GM19397 (cell line): ENCODE measurements at regions not wholly inside any gene's neighbourhood (a gene's known extent, or its start where the extent isn't known, plus 50 kb on each side); places are given as distances from the start of the nearest gene placed in this dataset.
"Not testable (repeated sequence)": the region's sequence is repeated elsewhere in the genome, so short reads cannot be mapped to it uniquely, and the experiment has no call there.

Source experiments
- ATAC-seq: cut with Tn5 transposase; IDR thresholded peaks from one replicate; pipeline ENCODE4 v1.9.1; 2021; ENCODE audit warnings: mild to moderate bottlenecking, moderate library complexity; ENCODE audit not compliant: unreplicated experiment

DNA sequence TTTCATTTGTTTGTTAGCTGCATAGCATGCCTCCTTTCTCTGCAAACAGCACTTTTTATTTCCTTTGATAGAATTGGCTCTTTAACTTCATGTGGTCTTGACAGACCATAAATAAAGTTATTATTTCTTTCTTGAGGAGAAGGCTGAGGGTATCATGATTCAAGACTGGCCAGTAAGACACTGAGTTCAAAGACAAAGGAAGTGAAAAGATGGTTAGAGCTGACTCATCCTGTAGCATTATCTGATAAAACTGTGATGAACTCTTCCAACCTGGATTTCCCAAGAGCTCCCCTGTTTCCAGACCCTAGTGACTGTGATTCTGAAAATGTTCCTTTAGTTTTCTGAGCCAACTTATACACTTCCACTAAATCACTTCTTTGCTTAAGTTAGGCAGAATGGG lies 179.3 kb upstream of the FAT3 start:
- no peak for ATAC-seq

DNA sequence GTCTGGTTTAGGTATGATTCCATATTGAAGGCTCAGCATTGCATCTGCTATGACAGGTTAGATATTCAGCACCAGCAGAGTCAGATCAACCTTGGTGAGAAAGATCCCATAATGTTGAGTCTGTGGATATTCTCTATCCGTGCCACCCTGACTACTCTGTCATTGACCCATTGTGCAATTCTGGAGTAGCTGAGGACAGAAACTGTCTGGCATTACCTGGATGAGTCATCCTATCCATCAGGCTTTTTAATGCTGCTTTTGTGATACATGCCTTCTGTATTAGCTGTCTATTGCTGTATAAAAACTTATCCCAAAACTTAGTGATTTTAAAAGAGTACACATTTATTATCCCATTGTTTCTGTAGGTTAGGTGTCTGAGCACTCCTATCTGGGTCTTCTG lies 189.1 kb upstream of the FAT3 start:
- no peak for ATAC-seq

DNA sequence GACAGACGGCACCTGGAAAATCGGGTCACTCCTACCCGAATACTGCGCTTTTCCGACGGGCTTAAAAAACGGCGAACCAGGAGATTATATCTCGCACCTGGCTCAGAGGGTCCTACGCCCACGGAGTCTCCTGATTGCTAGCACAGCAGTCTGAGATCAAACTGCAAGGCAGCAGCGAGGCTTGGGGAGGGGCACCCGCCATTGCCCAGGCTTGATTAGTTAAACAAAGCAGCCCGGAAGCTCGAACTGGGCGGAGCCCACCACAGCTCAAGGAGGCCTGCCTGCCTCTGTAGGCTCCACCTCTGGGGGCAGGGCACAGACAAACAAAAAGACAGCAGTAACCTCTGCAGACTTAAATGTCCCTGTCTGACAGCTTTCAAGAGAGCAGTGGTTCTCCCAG lies 197.5 kb upstream of the FAT3 start:
- ATAC-seq, result not testable (repeated sequence)

DNA sequence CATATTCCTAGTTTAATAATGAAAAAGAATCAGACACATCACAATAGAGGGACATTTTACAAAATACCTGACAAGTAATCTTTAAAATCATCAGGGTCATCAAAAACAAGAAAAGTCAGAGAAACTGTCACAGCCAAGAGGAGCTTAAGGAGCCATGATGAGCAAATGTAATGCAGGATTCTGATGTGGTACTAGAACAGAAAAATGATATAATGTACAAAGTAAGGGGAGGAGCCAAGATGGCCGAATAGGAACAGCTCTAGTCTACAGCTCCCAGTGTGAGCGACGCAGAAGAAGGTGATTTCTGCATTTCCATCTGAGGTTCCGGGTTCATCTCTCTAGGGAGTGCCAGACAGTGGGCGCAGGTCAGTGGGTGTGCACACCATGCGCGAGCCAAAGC lies 198.0 kb upstream of the FAT3 start:
- no peak for ATAC-seq

DNA sequence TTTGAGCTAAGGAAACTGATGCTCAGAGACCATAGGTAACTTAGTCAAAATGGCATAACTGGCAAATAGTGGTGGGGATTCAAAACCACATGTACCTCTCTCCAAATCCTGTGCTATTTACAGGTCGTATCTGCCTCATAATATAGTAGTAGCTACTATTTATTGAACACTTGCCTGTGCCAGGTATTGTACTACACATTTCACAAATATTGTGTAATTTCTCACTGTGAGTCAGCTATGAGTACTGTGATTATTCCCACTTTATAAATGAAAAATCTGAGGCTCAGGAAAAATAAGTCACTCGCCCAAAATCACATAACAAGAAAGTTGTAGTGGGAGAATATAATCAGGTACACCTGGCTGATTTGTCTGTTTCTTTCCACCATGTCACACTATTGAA lies 199.8 kb upstream of the FAT3 start:
- ATAC-seq, result no peak

DNA sequence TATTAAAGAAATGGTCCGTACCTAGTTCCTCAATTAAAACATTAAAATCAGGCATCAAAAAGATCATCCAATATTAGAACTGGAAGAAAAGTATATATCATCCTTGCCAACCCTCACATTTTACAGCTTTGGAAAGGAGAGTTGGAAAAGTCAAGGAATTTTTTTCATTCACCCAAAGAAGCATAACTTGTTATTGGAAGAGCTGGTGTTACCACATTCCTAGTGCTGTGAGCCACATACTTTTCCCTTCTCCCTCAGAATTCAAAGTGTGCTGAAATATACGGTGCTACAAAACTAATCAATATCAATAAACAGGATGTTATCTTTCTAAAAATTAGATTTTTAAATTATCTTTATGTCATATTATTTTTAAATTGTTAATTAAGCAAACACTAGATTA lies 202.1 kb upstream of the FAT3 start:
- no peak for ATAC-seq

DNA sequence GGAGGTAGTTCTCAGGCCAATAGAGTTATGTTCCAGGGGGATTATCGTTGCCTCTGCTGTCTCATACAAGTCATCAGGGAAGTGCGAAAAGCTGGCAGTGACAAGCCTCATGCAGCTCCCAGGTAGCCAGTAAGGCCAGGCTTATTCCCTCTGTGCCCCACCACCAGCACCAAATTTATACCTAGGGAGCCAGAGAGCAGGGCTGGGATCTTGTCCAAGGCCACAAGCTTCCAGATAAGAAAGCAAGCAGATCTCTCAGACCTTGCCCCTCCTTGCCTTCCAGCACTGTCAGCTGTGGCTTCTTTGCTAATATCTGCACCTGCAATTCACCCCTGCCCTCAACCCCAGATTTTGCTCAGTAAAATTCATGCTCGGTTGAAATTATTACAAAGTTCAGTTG lies 206.3 kb upstream of the FAT3 start:
- ATAC-seq, result no peak

DNA sequence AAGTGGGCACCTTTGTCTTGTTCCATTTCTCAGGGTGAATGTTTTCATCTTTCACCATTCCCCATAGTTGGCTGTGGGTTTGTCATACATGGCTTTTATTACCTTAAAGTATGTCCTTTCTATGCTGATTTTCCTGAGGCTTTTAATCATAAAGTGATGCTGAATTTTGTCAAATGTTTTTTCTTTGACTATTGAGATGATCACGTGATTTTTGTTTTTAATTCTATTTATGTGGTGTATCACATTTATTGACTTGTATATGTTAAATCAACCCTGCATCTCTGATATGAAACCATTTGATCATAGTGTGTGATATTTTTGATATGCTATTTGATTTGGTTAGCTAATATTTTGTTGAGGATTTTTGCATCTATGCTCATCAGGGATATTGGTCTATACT lies 216.4 kb upstream of the FAT3 start:
- ATAC-seq, result no peak

DNA sequence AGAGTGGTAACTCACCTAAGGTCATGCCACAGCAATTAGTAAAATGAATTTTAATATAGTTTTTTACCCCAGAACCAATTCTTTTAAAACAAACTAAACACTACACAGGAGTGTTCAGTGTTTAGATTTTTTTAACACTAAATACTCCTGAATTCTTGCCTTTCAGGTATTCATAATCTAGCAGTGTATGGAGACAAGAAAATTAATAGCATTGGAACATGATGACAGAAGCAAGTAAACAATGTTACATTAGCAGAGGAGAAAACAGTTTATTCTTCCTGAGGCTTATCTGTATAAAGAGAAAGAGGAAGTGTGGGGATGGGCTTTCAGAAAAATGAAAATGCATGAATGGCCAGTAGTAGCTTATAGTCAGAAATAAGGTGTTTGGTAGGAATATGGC lies 222.1 kb upstream of the FAT3 start:
- no peak for ATAC-seq

DNA sequence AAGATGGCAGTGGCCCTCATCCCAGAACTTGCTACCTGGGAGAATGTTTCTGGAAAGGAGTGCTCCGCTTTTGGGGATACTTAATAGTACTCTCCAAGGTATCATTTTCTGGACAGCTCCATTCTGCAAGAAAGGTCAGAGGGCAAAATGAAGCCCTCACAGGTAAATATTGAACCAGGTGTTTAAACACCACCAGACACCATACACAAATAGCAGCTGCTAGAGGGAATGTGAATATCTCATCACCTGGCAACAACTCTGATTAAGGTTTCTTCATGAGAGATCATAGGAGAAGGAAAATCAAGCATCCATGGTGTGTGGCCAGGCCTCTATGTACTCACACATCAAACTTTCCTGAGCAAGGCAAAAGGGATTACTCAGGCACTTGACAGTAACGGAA lies 226.1 kb upstream of the FAT3 start:
- no peak for ATAC-seq

DNA sequence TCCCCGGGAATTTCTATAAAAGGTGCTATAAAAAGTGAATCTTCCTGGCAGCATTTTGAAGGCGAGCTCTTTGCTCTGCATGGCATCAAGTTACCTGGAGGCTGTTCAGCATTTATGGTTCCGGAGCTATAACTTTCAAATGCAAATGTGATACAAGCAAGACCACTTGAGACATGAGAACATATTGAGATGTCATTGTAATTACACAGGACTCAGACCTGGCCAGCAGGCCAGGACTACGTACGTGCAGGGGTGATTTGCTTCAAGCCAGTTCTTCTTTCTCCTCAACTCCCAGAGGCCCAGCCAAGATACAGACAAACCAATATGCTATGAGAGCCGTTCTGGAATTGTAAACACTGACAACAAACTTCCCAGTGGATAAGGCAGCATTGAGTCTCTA lies 227.4 kb upstream of the FAT3 start:
- no peak for ATAC-seq

DNA sequence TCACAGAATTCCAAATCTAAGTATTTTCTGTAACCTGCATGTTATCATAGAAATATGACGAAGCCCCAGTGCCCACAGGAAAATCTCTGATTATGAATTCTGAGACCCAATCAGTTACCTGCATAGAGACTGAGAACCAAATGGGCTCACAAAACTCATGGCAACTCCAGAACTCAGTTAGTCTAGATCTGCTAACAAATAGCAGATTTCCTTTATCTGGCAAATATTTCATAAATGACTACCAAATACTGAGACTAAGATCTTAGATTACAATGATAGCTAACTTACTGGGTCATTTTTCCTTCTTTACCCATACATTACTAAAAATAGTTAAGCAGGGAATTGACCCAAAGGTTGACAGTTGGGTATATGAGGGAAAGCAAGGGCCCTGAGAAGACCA lies 228.1 kb upstream of the FAT3 start:
- no peak for ATAC-seq

DNA sequence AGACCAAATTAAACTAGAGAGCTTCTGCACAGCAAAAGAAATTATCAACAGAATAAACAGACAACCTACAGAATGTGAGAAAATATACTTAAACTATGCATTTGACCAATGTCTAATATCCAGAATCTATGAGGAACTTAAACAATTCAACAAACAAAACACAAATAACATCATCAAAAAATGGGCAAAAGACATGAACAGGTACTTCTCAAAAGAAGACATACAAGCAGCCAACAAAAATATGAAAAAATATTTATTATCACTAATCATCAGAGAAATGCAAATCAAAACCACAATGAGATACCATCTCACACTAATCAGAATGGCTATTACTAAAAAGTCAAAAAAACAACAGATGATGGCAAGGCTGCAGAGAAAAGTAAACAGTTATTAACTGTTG lies 236.2 kb upstream of the FAT3 start:
- not testable (repeated sequence) for ATAC-seq

DNA sequence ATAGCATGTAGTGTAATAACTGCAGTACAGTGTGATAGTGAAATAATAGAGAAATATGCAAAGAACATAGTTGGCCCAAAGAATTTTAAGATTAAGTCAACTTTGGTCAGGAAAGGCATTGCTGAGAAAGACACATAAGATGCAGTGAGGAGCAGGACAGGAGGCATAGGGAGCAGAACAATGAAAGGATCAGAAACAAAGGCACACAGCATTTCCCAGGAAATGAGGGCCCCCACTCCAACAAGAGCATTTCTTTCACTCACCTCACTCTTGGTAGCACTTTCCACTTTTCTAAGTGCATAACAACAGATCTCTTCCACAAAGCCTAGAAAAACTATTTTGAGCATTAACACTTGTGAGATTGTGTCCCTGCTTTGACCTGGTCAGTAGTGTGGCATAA lies 238.4 kb upstream of the FAT3 start:
- ATAC-seq, result no peak

DNA sequence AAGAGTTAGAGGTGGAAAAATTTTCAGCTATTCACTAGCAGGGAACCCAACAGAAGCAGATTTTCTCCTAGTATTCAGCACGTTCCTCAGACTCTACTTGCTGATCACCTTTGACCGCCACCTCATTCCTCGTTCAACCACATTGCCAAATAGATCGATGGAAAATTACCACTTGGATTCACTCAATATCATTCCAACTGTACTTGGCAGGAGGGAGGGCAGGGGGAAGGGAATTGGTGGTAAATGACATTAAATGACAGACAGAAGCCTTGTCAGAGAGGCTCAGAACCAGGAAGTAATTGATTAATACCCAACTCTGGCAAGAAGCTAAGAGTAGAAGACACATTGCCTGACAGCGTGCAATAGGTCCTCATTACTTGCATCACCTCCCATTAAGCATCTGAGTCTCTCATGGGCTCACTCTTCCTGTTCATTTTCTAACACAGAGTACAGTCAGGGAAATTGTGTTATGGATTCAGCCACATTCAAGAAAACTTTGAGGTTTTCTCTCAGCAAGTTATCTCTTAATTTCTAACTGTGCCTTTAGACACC lies 240.5 kb upstream of the FAT3 start:
- no peak for ATAC-seq

DNA sequence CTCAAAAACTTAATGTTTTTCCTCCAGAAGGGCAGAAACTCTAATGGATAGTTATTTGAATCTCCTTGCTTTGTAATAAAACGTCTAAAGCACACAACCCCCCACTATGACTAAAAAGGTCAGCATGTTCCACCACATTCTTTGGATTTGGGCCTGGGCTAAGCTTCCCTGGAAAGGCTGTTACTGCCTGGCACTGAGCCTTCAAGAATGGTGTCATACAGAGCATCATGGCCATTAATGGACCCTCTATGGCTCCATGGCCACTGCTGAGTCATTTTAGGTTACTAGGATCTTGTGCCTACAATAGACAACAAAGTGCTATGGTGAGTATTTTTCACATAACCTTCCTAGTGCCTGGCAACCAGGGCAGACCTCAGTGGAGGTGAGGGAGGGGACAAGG lies 242.6 kb upstream of the FAT3 start:
- no peak for ATAC-seq

DNA sequence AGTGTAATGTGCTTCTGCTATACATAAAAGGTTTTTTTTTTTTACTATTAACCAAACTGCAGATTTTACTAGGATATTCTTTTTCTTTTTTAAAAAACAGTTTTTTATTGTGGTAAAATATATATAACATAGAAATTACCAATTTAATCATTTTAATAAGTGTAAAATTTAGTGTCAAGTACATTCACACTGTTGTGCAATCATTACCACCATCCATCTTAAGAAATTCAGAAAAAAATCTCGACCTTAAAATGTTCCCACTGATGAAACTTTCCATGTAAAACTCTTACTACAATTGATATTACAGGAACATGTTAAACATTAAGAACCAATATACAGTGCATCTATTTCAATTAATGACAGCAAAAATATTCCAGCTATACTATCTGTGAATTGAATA lies 244.8 kb upstream of the FAT3 start:
- no peak for ATAC-seq

DNA sequence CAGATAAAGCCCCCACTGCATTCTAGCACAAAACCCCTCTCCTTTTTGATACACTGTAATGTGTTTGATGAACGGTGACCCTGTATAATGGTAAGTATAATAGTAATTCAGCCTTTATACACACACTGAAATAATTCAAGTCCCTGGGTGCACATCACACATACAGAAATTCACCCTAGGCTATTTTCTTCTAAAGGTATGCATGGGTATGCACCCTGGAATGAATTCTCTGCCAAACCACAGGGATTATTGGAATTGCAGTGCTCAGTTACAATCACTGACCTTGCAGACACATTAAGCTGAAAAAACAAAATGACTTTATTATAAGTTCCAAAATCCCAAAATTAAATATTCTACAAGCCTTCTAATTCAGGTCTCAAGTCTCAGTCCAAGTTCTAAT lies 245.9 kb upstream of the FAT3 start:
- no peak for ATAC-seq

DNA sequence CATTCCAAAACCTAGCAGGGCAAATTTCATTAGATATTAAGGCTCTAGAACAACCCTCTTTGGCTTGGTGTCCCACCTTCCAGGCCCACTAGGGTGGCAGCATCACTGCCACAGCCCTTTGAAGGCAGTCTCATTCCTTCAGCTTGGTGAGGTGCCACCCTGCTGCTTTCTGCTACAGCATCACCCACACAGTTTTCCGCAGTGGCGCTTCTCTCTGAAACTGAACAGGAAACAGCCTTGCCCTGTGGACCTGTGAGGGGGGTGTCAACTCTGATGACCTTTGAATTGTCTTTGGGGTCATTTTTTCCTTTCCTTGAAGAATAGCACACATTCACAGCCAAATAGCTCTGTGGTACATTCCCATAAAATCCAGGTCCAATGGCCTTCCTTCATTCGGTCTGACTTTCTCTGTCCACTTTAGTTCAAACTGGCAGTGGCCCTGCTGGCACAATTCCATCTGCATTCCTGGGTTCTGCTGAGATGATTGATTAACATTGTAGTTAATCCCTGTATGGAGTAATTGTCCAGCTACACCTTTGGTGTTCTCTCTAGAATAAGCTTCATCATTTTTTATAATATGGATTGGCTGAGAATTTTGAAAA lies 251.9 kb upstream of the FAT3 start:
- no peak for ATAC-seq

DNA sequence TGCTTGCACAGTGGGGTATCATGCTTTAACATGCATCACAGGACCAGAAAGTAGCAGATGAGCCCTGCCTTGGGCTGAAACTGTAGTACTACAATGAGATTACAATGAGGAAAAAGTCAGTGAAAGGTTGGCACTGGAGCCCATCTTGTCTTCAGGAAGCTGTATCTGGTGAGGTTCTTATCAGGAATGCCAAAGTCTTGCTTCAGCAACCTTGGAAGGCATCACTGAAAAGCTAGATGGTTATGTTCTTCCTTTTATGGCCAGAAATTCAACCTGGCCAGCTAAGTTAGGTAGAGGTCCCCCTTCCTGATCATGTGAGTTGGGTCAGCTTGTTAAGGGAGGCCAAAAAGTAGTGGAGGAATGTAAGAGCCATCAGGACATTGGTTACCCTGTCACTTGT lies 254.0 kb upstream of the FAT3 start:
- ATAC-seq, result no peak

DNA sequence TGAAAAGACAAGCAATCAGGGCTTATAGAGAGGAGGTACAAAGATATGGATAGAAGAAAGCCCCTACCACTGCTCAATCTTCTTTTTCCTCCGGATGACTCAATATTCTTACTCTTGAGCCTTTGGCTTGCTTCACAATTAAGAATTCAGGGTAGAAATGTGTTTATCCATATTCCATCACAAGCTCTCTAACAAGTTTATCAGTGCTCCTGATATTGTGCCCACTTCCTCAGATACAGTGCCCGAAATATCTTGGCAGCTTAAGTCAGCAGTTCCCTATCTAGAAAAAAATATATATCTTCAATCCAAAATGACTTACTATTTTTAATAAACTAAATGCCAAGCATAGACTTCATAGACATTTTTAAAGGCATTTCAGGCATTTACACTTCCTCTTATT lies 255.1 kb upstream of the FAT3 start:
- no peak for ATAC-seq

DNA sequence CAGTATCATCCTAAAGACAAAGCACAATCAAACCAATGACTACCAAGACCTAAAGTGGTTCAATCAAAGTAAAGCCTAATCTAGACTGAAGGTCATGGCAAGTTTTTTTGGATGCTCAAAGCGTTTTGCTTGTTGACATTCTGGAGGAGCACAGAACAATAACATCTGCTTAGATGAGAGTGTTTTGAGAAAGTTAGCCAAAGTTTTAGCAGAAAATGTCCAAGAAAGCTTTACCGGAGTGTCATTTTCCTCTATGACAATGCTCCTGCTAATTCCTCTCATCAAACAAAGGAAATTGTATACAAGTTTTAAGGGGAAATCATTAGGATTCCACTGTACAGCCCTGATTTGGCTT lies 256.9 kb upstream of the FAT3 start:
- no peak for ATAC-seq

DNA sequence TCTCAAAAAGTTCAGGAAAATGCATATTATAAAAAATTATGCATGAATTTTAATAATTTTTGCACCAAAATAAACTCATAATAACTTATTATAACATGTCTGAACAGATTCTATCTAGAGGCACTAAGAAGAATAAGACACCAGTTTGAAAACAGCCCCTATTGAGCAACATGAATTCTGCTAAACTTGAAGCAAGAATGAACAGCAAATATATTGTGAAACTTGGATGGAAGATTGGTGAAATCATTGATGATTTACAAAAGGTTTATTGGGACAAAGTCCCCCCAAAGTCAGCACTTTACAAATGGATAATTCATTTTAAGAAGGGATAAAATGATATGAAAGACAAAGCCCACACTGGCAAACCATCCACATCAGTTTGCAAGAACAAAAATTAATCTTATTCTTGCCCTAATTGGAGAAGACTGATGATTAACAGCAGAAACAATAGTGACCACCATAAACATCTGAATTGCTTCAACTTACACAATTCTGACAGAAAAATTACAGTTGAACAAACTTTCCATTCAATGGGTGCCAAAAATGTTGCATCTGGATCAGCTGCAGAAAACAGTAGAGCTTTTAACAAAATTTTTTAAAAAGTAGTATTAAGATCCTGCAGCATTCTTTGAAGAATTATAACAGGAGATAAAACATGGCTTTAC lies 257.5 kb upstream of the FAT3 start:
- ATAC-seq, result no peak
